H4 (cell line): ENCODE measurements at regions not wholly inside any gene's neighbourhood (a gene's known extent, or its start where the extent isn't known, plus 50 kb on each side); places are given as distances from the start of the nearest gene placed in this dataset.

Source experiments
- DNase-seq: peaks from one replicate; pipeline ENCODE4 v3.0.0-alpha.2; 2015; ENCODE audit warnings: low spot score

DNA sequence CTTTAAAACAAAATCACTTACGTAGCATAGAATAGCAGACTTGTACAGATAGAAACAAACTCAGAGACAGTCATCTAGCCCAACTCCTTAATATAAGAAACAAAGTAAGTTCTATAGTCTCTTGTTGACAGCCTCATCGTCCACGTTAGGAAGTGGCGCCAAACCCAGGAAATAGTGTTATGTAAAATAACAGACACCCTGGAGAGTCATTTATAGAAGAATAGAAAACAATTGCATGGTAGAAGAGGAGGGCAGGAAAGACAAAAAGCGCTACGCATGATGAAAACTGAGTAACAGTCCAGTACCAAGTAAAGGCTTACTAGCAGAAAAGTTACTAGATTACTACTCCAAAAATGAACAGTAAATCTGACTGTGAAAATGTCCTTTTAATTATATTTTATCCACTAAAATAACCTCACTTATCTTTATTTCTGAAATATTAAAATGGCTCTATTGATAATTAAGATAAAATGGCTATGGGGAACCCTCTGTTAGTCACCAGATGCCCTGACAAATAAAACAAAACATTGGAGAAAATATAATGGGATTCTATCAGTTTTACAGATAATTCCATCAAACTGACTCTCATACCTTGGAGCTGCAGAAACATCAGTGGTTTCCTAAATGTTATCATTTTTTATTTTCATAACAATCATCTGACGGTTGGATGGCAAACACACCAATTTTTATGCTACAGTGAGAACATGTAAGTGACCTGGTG, 434.0 kb upstream of the C9orf72 start:
- DNase-seq = no peak

GRCh38 chr9:28014212-28014611, 440.9 kb upstream of the C9orf72 start:
- DNase-seq = no peak

GRCh38 chr9:28024676-28025075, 451.4 kb upstream of the C9orf72 start:
- no peak for DNase-seq

- DNase-seq = no peak
Observed at GRCh38 chr9:28025186-28025585, 451.9 kb upstream of the C9orf72 start.

GRCh38 chr9:28031521-28032267, 458.4 kb upstream of the C9orf72 start:
- DNase-seq = no peak

- no peak for DNase-seq
Observed at GRCh38 chr9:28032268-28032590, 458.9 kb upstream of the C9orf72 start.

DNA sequence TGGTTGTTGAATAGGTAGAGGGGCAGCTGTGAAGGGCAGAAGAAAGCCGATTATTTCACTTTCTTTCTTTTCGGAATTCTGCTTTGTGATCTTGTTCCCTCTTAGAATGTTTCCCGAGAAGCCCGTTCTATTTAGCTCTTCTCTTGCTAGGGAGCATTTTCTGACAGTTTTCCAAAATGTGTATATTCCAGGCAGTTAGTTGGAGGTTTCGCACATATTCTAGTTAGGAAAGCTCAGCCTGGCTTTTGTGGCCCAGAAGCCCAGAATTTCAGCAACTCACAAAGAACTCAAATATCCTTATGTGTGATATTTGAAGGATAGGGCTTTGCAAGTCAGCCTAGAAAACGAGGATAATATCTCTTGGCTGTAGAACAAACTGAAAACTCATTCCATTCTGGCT, 461.0 kb upstream of the C9orf72 start:
- no peak for DNase-seq

- no peak for DNase-seq
Observed at GRCh38 chr9:28037968-28038367, 464.7 kb upstream of the C9orf72 start.

DNA sequence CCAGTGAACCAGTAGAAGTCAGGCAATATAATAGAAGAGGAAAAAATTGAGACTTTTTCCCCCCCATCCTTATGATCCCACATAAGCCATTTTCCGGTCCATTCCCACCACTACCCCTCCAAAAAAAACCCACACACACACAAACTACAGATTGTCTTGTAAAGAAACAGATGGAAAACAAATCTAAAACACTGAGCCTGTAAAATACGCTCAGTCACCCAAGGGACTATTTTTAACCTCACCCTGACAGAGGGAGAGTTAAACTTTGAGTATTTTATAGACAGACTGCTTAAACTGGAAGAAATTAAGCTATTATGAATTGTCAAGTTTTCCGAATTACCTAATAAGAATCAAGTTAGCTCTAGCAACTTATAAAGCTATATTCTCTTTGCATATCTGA, 471.8 kb upstream of the C9orf72 start:
- DNase-seq = no peak

- no peak for DNase-seq
Observed at GRCh38 chr9:28050046-28050445, 476.8 kb upstream of the C9orf72 start.

- no peak for DNase-seq
Observed at GRCh38 chr9:28050941-28051340, 477.7 kb upstream of the C9orf72 start.

GRCh38 chr9:28051559-28052503, 478.6 kb upstream of the C9orf72 start:
- no peak for DNase-seq

DNA sequence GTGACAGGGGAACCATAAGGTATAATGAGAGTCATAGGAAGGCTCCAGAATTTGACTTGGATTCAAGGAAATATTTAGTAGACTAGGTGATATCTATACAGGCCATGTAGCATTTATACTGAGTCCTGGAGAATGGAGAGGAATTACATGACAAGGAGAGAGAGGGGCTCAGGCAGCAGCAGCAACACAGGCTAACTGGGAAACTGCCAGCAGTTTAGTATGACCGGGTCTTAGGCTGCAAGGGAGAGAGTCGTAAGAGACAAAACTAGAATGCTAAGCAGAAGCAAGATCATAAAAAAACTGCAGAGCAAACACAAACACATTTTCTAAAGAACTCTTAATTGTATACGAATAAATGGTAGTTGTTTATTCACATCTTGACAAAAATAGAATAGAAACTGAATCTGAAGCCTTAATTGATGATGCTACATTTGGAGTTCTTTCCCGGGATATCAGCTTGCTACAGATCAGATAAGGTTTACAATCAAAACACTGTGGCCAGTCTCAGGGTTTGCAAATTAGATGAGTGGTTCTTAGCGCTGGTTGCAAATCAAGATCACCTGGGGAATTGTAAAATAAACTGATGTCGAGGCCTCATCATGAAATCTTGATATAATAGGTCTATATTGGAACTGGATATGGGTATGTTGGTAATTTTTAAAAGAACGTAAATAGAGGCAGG, 480.0 kb upstream of the C9orf72 start:
- no peak for DNase-seq

DNA sequence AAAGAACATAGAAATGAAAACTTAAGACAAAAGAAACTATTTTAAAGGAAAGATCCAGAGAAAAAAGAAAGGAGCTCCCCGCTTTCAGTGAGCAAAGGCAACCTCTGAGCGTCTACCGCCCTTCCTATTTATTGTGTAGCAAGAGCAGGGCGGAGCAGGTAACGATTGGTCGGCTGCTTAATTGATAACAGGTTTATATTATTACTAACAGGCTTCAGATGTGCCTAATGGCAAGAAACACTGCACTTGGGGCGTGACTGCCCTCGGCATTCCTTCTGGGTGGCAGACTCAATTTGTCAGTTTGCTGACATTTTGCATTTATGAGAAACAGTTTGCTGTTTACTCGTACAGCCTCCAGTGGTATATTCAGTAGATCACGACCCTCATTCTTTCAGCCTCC, 482.7 kb upstream of the C9orf72 start:
- no peak for DNase-seq

- no peak for DNase-seq
Observed at GRCh38 chr9:28056466-28056865, 483.2 kb upstream of the C9orf72 start.

GRCh38 chr9:28059192-28059591, 485.9 kb upstream of the C9orf72 start:
- DNase-seq = no peak

DNA sequence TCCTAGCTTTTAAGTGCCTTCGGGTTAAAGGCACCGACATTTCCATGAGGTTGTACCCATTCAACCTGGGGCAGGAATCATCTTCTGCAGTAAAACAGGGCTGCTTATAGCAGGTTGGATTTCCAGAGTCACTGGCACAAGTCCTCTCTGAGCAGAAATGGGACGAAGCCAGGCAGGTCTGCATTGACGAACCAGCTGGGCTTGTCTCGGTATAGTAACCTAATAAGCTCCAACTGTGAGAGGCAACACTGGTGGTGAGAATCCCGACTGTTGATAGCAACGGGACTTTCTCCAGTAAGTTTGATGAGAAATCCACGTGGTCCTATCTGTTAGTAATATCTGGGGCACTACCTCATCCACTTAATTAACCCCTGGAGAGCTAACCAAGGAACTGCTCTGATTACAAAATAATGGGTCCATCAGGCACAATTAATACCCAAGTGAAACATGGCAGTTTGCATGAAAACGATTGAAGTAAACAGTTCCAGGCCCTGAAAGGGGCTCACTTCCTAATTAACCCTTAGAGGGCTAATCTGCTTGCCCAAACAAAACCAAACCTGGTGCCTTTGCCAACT, 491.0 kb upstream of the C9orf72 start:
- DNase-seq = no peak

DNA sequence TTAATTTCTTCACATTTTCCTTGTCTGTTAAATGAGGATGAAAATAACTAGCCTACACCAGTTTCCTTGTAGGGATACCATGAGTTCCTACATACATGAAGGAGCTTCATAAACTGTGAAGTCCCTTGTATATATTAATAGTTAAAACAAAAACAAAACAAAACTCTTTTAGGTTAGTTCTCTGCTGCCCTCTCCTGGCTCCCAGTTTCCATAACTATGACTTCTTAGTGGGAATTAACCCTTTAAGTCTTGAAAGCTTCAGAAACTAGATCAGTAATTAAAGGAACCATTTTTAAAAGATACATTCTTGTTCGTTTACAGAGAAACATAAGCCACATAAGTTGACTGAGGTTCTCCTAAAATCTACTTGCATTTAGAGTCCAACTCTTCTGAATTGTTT, 500.0 kb upstream of the C9orf72 start:
- DNase-seq = peak; percentile 19

- no peak for DNase-seq
Observed at GRCh38 chr9:28079677-28080076, 506.4 kb upstream of the C9orf72 start.

DNA sequence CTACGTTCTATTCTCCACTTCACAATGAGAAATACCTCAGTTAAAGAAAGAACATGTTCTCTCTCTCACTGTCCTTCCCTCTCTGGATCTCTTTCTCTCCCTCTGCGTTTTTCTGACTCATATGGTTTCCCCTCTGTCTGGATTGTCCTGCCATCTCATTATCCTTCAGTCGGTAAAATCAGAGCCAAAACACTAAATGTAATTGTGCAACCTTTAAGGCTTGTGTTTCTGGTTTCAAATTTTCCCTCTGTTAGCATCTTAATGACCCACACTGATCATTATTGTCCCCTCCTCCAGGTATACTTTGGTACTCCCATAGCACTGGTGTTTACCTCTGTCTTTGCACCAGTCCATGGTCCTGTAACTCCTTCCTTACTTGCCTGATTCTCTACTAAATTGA, 509.4 kb upstream of the C9orf72 start:
- DNase-seq = no peak

DNA sequence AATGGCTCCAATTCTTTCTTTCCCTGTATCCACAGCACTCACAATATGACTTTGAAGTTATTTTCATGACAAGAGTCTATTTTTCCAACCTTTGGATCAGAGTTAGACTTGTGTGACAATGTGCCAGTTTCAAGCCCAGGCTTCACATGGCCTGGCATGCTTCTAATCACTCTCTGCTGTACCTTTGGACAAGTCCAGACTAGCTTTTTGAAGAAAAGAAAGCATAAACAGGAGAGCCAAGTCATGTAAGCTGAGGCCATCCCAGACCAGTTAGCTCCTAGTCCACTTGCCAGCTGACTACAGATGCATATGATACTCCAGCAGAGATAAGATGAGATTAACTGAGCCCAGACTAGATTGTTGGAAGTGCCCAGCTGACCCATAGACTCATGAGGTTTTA, 513.6 kb upstream of the C9orf72 start:
- no peak for DNase-seq
